GM19240 (cell line): ENCODE measurements at regions not wholly inside any gene's neighbourhood (a gene's known extent, or its start where the extent isn't known, plus 50 kb on each side); places are given as distances from the start of the nearest gene placed in this dataset.

Experiments used
- DNase-seq: peaks from one replicate; pipeline ENCODE4 v3.0.0; 2011; ENCODE audit warnings: low spot score; ENCODE audit not compliant: insufficient read length

- DNase-seq: no peak
These were observed 463.3 kb downstream of the IRS1 start for GRCh38 chr2:226336283-226336682.

GRCh38 chr2:226334981-226335720 is 464.5 kb downstream of the IRS1 start:
- no peak for DNase-seq

GRCh38 chr2:226333388-226333787 is 466.2 kb downstream of the IRS1 start:
- no peak for DNase-seq

GRCh38 chr2:226330206-226330605 is 469.4 kb downstream of the IRS1 start:
- no peak for DNase-seq

- DNase-seq: no peak
These were observed 470.4 kb downstream of the IRS1 start for GRCh38 chr2:226329180-226329579.

GRCh38 chr2:226327830-226328229 is 471.8 kb downstream of the IRS1 start:
- DNase-seq: no peak

GRCh38 chr2:226325526-226325925 is 474.1 kb downstream of the IRS1 start:
- no peak for DNase-seq

GRCh38 chr2:226320076-226320948 is 479.3 kb downstream of the IRS1 start:
- no peak for DNase-seq

- no peak for DNase-seq
These were observed 481.6 kb downstream of the IRS1 start for GRCh38 chr2:226317970-226318369.

- DNase-seq: no peak
These were observed 486.6 kb downstream of the IRS1 start for GRCh38 chr2:226313060-226313459.

- no peak for DNase-seq
These were observed 487.5 kb downstream of the IRS1 start for GRCh38 chr2:226312155-226312554.

GRCh38 chr2:226310146-226310545 is 489.5 kb downstream of the IRS1 start:
- no peak for DNase-seq

- no peak for DNase-seq
These were observed 490.6 kb downstream of the IRS1 start for GRCh38 chr2:226308986-226309385.

GRCh38 chr2:226308323-226308680 is 491.3 kb downstream of the IRS1 start:
- DNase-seq: no peak

- DNase-seq: no peak
These were observed 491.9 kb downstream of the IRS1 start for GRCh38 chr2:226307487-226308322.

GRCh38 chr2:226306969-226307368 is 492.7 kb downstream of the IRS1 start:
- DNase-seq: no peak

GRCh38 chr2:226304308-226304707 is 495.3 kb downstream of the IRS1 start:
- no peak for DNase-seq

- DNase-seq: no peak
These were observed 495.9 kb downstream of the IRS1 start for GRCh38 chr2:226303707-226304106.

- no peak for DNase-seq
These were observed 499.3 kb downstream of the IRS1 start for GRCh38 chr2:226300196-226300886.

GRCh38 chr2:226299771-226300170 is 499.8 kb downstream of the IRS1 start:
- DNase-seq: no peak

GRCh38 chr2:226295681-226296080 is 503.9 kb downstream of the IRS1 start:
- no peak for DNase-seq
